Adrenal gland (tissue), 9 donors: ENCODE measurements at regions not wholly inside any gene's neighbourhood (a gene's known extent, or its start where the extent isn't known, plus 50 kb on each side); places are given as distances from the start of the nearest gene placed in this dataset.

Source experiments
- DNase-seq, 7 donors: peaks; one replicate each; pipeline ENCODE4 v3.0.0-alpha.2; 2019 to 2020
- H3K27ac ChIP-seq, 5 donors: fragments of 200-600 bp; sonication (generic) in 4 of 5; 1 replicate in 3 of 5; 2 replicates in 2 of 5; pipeline versions ENCODE4 v1.5.1 to v1.8.0; 2016 to 2020; ENCODE audit warnings: mild to moderate bottlenecking in 1 of 5
- H3K27me3 ChIP-seq: fragments of 200-600 bp; 2 replicates; pipeline ENCODE4 v1.8.0; 2021
- H3K36me3 ChIP-seq, 2 donors: fragments of 200-600 bp; replicated peaks in 1 of 2; 1 replicate in 1 of 2; 2 replicates in 1 of 2; pipeline versions ENCODE4 v1.5.1 to v1.8.0; 2018 to 2022
- H3K4me1 ChIP-seq, 2 donors: fragments of 200-600 bp; replicated peaks in 1 of 2; 1 replicate in 1 of 2; 2 replicates in 1 of 2; pipeline versions ENCODE4 v1.5.1 to v1.8.0; 2018 to 2021
- H3K4me3 ChIP-seq, 4 donors: fragments of 200-600 bp; sonication (generic) in 3 of 4; one replicate each; pipeline ENCODE4 v1.5.1; 2016 to 2018
- H3K9me3 ChIP-seq, 3 donors: fragments of 200-600 bp; sonication (generic) in 1 of 3; replicated peaks in 1 of 3; 1 replicate in 2 of 3; 2 replicates in 1 of 3; pipeline versions ENCODE4 v1.5.1 to v1.8.0; 2016 to 2021
- CTCF ChIP-seq, 6 experiments: fragments of 450-650 bp in 4 of 6; fragments of 200-600 bp in 2 of 6; sonication (generic) in 1 of 6; IDR thresholded peaks; 1 replicate in 5 of 6; 2 replicates in 1 of 6; pipeline versions ENCODE4 v1.5.1 to v1.8.0; 2016 to 2021; ENCODE audit warnings: antibody characterized with exemption in 6 of 6, mild to moderate bottlenecking in 2 of 6, moderate library complexity in 1 of 6
- POLR2A ChIP-seq, 2 donors: fragments of 450-650 bp; IDR thresholded peaks; one replicate each; pipeline ENCODE4 v1.6.1; 2017; ENCODE audit warnings: antibody characterized with exemption in 2 of 2, mild to moderate bottlenecking in 2 of 2, moderate library complexity in 1 of 2
- WGBS, 4 donors: extraction: QIAGEN DNeasy Blood & Tissue Kit in 2 of 4; methylation state at CpG; one replicate each; pipeline versions ENCODE4 v1.1.5 to v1.1.7; 2013 to 2017; 5-methylcytosine and 5-hydroxymethylcytosine counted together
- intact Hi-C, 2 donors: fragments of 100-400 bp; cut with DNase I; formaldehyde crosslinking; loops; one replicate each; pipeline versions ENCODE4 v1.14.1 to v1.15.0; 2022 to 2023
- donor health status: healthy with polysubstance abuse.
- donor health status: Bipolar disorder and iron deficiency.
- donor health status: DM: yes; HTN: yes; CAD: no.
- donor health status: DM: no; HTN: no; CAD: no.
- donor health status: DM: no; HTN: no; CAD: no.

- WGBS, 4 donors, result 28 to 74% (median 47%) methylated on average over 1 of the region's 1 CpG
- peaks cover 0 to 5% of the 10 kb centered on the region in 2 donors for H3K4me1 ChIP-seq
- H3K4me3 ChIP-seq, result no peak overlapping the region
- no peaks in the 10 kb centered on the region for H3K27me3 ChIP-seq
- H3K27ac ChIP-seq, result no peak overlapping the region
- H3K36me3 ChIP-seq, result no peaks in the 10 kb centered on the region
- TF ChIP-seq POLR2A (IDR thresholded peaks at IDR 0.05) (no peak), CTCF (IDR thresholded peaks at IDR 0.05) (no peak)
- DNase-seq, result no peak
- intact Hi-C loops, result no loop called here
- no peaks in the 10 kb centered on the region for H3K9me3 ChIP-seq
Measured at GRCh38 chr5:90113108-90113507, 296.4 kb downstream of the CETN3 start.

- H3K27me3 ChIP-seq, result no peaks in the 10 kb centered on the region
- H3K9me3 ChIP-seq, result no peaks in the 10 kb centered on the region
- peaks cover 0 to 5% of the 10 kb centered on the region in 2 donors for H3K4me1 ChIP-seq
- TF ChIP-seq POLR2A (IDR thresholded peaks at IDR 0.05) (no peak), CTCF (IDR thresholded peaks at IDR 0.05) (no peak)
- H3K27ac ChIP-seq, result no peak overlapping the region
- no peaks in the 10 kb centered on the region for H3K36me3 ChIP-seq
- no peak overlapping the region for H3K4me3 ChIP-seq
- WGBS, 4 donors, result 49 to 72% (median 69%) methylated on average over 2 of the region's 2 CpGs
- intact Hi-C loops, result no loop called here
- DNase-seq, result no peak
Measured at GRCh38 chr5:90112033-90112692, 297.4 kb downstream of the CETN3 start.

GRCh38 chr5:90111364-90112032 is 298.1 kb downstream of the CETN3 start:
- Histone ChIP-seq H3K4me3 (no peak overlapping the region), H3K36me3 (no peaks in the 10 kb centered on the region), H3K27ac (no peak overlapping the region), H3K27me3 (no peaks in the 10 kb centered on the region), H3K4me1 (peaks cover 0 to 5% of the 10 kb centered on the region in 2 donors), H3K9me3 (no peaks in the 10 kb centered on the region)
- intact Hi-C loops, result no loop called here
- no peak for DNase-seq
- no peak for TF ChIP-seq CTCF (IDR thresholded peaks at IDR 0.05)
- WGBS, 4 donors, result 43 to 52% (median 46%) methylated on average over 10 of the region's 10 CpGs

GRCh38 chr5:90109285-90109684 is 300.3 kb downstream of the CETN3 start:
- peaks cover 0 to 5% of the 10 kb centered on the region in 2 donors for H3K4me1 ChIP-seq
- no peaks in the 10 kb centered on the region for H3K27me3 ChIP-seq
- no peak overlapping the region for H3K27ac ChIP-seq
- 41 to 45% (median 43%) methylated on average over 2 of the region's 2 CpGs for WGBS, 4 donors
- TF ChIP-seq CTCF (IDR thresholded peaks at IDR 0.05) (no peak), POLR2A (IDR thresholded peaks at IDR 0.05) (no peak)
- H3K4me3 ChIP-seq, result no peak overlapping the region
- H3K9me3 ChIP-seq, result no peaks in the 10 kb centered on the region
- DNase-seq, result no peak
- H3K36me3 ChIP-seq, result no peaks in the 10 kb centered on the region
- intact Hi-C loops, result no loop called here
